ENCODE measurements at regions not wholly inside any gene's neighbourhood (a gene's known extent, or its start where the extent isn't known, plus 50 kb on each side); places are given as distances from the start of the nearest gene placed in this dataset.

GRCh38 chr11:92720385-92720784, 249.1 kb upstream of the MTNR1B start:
- DNase-seq = no peak

GRCh38 chr11:92725352-92725751, 244.1 kb upstream of the MTNR1B start:
- no peak for DNase-seq

- DNase-seq = no peak
Measured at GRCh38 chr11:92727123-92727522, 242.3 kb upstream of the MTNR1B start.

- no peak for DNase-seq
Measured at GRCh38 chr11:92727769-92728168, 241.7 kb upstream of the MTNR1B start.

GRCh38 chr11:92728628-92729027, 240.8 kb upstream of the MTNR1B start:
- no peak for DNase-seq

GRCh38 chr11:92735039-92735438, 234.4 kb upstream of the MTNR1B start:
- DNase-seq = no peak

- DNase-seq = no peak
Measured at GRCh38 chr11:92738276-92738675, 231.2 kb upstream of the MTNR1B start.

GRCh38 chr11:92739041-92739440, 230.4 kb upstream of the MTNR1B start:
- no peak for DNase-seq

- no peak for DNase-seq
Measured at GRCh38 chr11:92739491-92739890, 230.0 kb upstream of the MTNR1B start.

GRCh38 chr11:92740276-92740675, 229.2 kb upstream of the MTNR1B start:
- DNase-seq = no peak

GRCh38 chr11:92744929-92745585, 224.4 kb upstream of the MTNR1B start:
- DNase-seq = no peak

- DNase-seq = no peak
Measured at GRCh38 chr11:92750794-92751193, 218.7 kb upstream of the MTNR1B start.

GRCh38 chr11:92751594-92751993, 217.9 kb upstream of the MTNR1B start:
- DNase-seq = no peak

- DNase-seq = no peak
Measured at GRCh38 chr11:92752122-92752521, 217.3 kb upstream of the MTNR1B start.

- DNase-seq = no peak
Measured at GRCh38 chr11:92753161-92753560, 216.3 kb upstream of the MTNR1B start.

GRCh38 chr11:92758241-92758780, 211.1 kb upstream of the MTNR1B start:
- no peak for DNase-seq

GRCh38 chr11:92759571-92760214, 209.8 kb upstream of the MTNR1B start:
- DNase-seq = no peak

GRCh38 chr11:92762121-92762540, 207.3 kb upstream of the MTNR1B start:
- DNase-seq = no peak

- no peak for DNase-seq
Measured at GRCh38 chr11:92763336-92763735, 206.1 kb upstream of the MTNR1B start.

- no peak for DNase-seq
Measured at GRCh38 chr11:92764128-92764527, 205.3 kb upstream of the MTNR1B start.

GRCh38 chr11:92765082-92765840, 204.2 kb upstream of the MTNR1B start:
- no peak for DNase-seq

- no peak for DNase-seq
Measured at GRCh38 chr11:92765965-92766371, 203.5 kb upstream of the MTNR1B start.

- no peak for DNase-seq
Measured at GRCh38 chr11:92766698-92767097, 202.8 kb upstream of the MTNR1B start.

- DNase-seq = no peak
Measured at GRCh38 chr11:92767416-92767815, 202.0 kb upstream of the MTNR1B start.

All from SHP77 treated with DMSO at 0.1 percent for 48 hours (cell line).